HG02852 (cell line): ENCODE measurements at regions not wholly inside any gene's neighbourhood (a gene's known extent, or its start where the extent isn't known, plus 50 kb on each side); places are given as distances from the start of the nearest gene placed in this dataset.
"Not testable (repeated sequence)": the region's sequence is repeated elsewhere in the genome, so short reads cannot be mapped to it uniquely, and the experiment has no call there.

Source experiments
- ATAC-seq: cut with Tn5 transposase; IDR thresholded peaks from one replicate; pipeline ENCODE4 v1.9.1; 2021; ENCODE audit warnings: mild to moderate bottlenecking, moderate library complexity; ENCODE audit not compliant: unreplicated experiment

GRCh38 chr4:153877898-153878297, 89.0 kb upstream of the SFRP2 start:
- no peak for ATAC-seq

- ATAC-seq: no peak
Measured at GRCh38 chr4:153873741-153874140, 84.9 kb upstream of the SFRP2 start.

GRCh38 chr4:153866766-153867165, 77.9 kb upstream of the SFRP2 start:
- not testable (repeated sequence) for ATAC-seq

- ATAC-seq: no peak
Measured at GRCh38 chr4:153852501-153852900, 63.6 kb upstream of the SFRP2 start.

- no peak for ATAC-seq
Measured at GRCh38 chr4:153850533-153851280, 61.8 kb upstream of the SFRP2 start.

GRCh38 chr4:153844144-153844543, 55.3 kb upstream of the SFRP2 start:
- ATAC-seq: no peak
